Ishikawa (cell line): ENCODE measurements at regions not wholly inside any gene's neighbourhood (a gene's known extent, or its start where the extent isn't known, plus 50 kb on each side); places are given as distances from the start of the nearest gene placed in this dataset.

Experiments
- CEBPB ChIP-seq: IDR thresholded peaks from 2 replicates; pipeline ENCODE4 v1.6.1; 2012
- CREB1 ChIP-seq: IDR thresholded peaks from 2 replicates; pipeline ENCODE4 v1.6.1; 2012; ENCODE audit warnings: low read depth
- EGR1 ChIP-seq: IDR thresholded peaks from 2 replicates; pipeline ENCODE4 v1.6.1; 2012
- EP300 ChIP-seq: IDR thresholded peaks from 2 replicates; pipeline ENCODE4 v1.6.1; 2012; ENCODE audit warnings: borderline replicate concordance
- FOXM1 ChIP-seq: IDR thresholded peaks from 2 replicates; pipeline ENCODE4 v1.6.1; 2012; ENCODE audit warnings: low read depth, borderline replicate concordance
- NFIC ChIP-seq: IDR thresholded peaks from 2 replicates; pipeline ENCODE4 v1.6.1; 2012
- RAD21 ChIP-seq: IDR thresholded peaks from 2 replicates; pipeline ENCODE4 v1.6.1; 2012; ENCODE audit warnings: low read depth
- TAF1 ChIP-seq: IDR thresholded peaks from 2 replicates; pipeline ENCODE4 v1.6.1; 2012; ENCODE audit warnings: low read depth, mild to moderate bottlenecking
- TCF12 ChIP-seq: IDR thresholded peaks from 2 replicates; pipeline ENCODE4 v1.6.1; 2012; ENCODE audit warnings: low read depth
- TEAD4 ChIP-seq: IDR thresholded peaks from 2 replicates; pipeline ENCODE4 v1.6.1; 2012
- YY1 ChIP-seq: IDR thresholded peaks from 2 replicates; pipeline ENCODE4 v1.6.1; 2012; ENCODE audit warnings: low read depth
- ZBTB7A ChIP-seq: IDR thresholded peaks from 2 replicates; pipeline ENCODE4 v1.6.1; 2012; ENCODE audit warnings: low read depth
- TF ChIP-seq, protein P1 (sequence below): IDR thresholded peaks from 2 replicates; pipeline ENCODE4 v1.6.1; 2012; ENCODE audit warnings: low read depth, mild to moderate bottlenecking
- TF ChIP-seq, protein P2 (sequence below): IDR thresholded peaks from 2 replicates; pipeline ENCODE4 v1.6.1; 2012

DNA sequence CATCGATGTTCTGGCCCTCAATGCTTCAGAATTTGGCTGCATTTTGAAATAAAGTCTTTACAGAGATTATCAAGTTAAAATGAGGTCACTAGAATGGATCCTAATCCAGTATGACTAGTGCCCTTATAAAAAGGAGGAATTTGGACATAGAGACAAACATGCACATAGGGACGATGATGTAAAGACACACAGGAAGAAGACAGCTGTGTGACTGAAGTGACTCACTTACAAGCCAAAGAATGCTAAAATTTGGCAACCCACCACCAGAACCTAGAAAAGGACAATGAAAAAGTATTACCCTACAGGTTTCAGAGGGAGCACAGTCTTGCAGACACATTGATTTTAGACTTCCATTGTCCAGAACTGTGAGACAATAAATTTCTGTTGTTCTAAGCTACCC is 322.8 kb upstream of the GJE1 start:
- TF ChIP-seq CEBPB (no peak), EP300 (no peak), TEAD4 (no peak), RAD21 (no peak), EGR1 (no peak), FOXM1 (no peak), NFIC (no peak), YY1 (no peak), TCF12 (no peak), ZBTB7A (no peak), CREB1 (no peak), TAF1 (no peak)
- TF ChIP-seq, protein P1, sequence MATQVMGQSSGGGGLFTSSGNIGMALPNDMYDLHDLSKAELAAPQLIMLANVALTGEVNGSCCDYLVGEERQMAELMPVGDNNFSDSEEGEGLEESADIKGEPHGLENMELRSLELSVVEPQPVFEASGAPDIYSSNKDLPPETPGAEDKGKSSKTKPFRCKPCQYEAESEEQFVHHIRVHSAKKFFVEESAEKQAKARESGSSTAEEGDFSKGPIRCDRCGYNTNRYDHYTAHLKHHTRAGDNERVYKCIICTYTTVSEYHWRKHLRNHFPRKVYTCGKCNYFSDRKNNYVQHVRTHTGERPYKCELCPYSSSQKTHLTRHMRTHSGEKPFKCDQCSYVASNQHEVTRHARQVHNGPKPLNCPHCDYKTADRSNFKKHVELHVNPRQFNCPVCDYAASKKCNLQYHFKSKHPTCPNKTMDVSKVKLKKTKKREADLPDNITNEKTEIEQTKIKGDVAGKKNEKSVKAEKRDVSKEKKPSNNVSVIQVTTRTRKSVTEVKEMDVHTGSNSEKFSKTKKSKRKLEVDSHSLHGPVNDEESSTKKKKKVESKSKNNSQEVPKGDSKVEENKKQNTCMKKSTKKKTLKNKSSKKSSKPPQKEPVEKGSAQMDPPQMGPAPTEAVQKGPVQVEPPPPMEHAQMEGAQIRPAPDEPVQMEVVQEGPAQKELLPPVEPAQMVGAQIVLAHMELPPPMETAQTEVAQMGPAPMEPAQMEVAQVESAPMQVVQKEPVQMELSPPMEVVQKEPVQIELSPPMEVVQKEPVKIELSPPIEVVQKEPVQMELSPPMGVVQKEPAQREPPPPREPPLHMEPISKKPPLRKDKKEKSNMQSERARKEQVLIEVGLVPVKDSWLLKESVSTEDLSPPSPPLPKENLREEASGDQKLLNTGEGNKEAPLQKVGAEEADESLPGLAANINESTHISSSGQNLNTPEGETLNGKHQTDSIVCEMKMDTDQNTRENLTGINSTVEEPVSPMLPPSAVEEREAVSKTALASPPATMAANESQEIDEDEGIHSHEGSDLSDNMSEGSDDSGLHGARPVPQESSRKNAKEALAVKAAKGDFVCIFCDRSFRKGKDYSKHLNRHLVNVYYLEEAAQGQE: no peak
- TF ChIP-seq, protein P2, sequence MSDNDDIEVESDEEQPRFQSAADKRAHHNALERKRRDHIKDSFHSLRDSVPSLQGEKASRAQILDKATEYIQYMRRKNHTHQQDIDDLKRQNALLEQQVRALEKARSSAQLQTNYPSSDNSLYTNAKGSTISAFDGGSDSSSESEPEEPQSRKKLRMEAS: no peak
